K562 (cell line): ENCODE measurements at regions not wholly inside any gene's neighbourhood (a gene's known extent, or its start where the extent isn't known, plus 50 kb on each side); places are given as distances from the start of the nearest gene placed in this dataset.

ENCODE experiments used
- ATAC-seq: fragments of 200-7000 bp; cut with Tn5 transposase; 3 replicates; pipeline ENCODE4 v1.9.1; 2020; ENCODE audit warnings: moderate library complexity
- BruUV-seq: library from RNA; stranded (reverse); fragments of 400-500 nt; replicated peaks from 2 replicates; lab custom pipeline; 2021; lab: Mats Ljungman, UMichigan
- CTCF ChIA-PET: fragments of 300-600 bp; formaldehyde crosslinking; extraction: SDS; loops from one replicate; lab custom pipeline; 2021; ENCODE audit warnings: low intra/inter-chr PET ratio; lab: Yijun Ruan, JAX
- POLR2A ChIA-PET: fragments of 300-600, 350-650 bp; sonication (Branson Sonifier 250); formaldehyde crosslinking; extraction: SDS; loops from one replicate; lab custom pipeline; 2021; ENCODE audit warnings: antibody characterized with exemption, inconsistent platforms; lab: Yijun Ruan, JAX
- DNase-seq, 4 experiments: peaks; one replicate each; pipeline versions ENCODE4 v3.0.0 to v3.0.0-alpha.2; 2011 to 2018; ENCODE audit warnings: low spot score in 3 of 4, mixed read lengths in 3 of 4; ENCODE audit errors: extremely low read depth in 1 of 4
- FAIRE-seq: peaks from 2 replicates; lab custom pipeline; 2011; peaks lifted over from hg19 to GRCh38; lab: Jason Lieb, UNC
- H2AFZ ChIP-seq: 2 replicates; pipeline ENCODE4 v1.6.0; 2011; ENCODE audit warnings: low read depth, low read length, control low read depth, inconsistent platforms
- H3K27ac ChIP-seq: fragments of 200-600 bp; 3 replicates; pipeline ENCODE4 v1.8.0; 2011; ENCODE audit warnings: low read depth, mild to moderate bottlenecking, control low read depth, inconsistent platforms, low read length, moderate library complexity, mixed read lengths; ENCODE audit errors: extremely low read depth
- H3K27me3 ChIP-seq, 2 experiments: fragments of 300-600 bp in 1 of 2; 2 replicates in 1 of 2; 3 replicates in 1 of 2; pipeline versions ENCODE4 v1.6.0 to v1.8.0; 2011; ENCODE audit warnings: inconsistent platforms in 2 of 2, low read length in 2 of 2, mild to moderate bottlenecking in 1 of 2, mixed read lengths in 1 of 2, moderate library complexity in 1 of 2; ENCODE audit not compliant: control insufficient read depth in 2 of 2, insufficient read depth in 2 of 2
- H3K36me3 ChIP-seq: fragments of 300-600 bp; 3 replicates; pipeline ENCODE4 v1.8.0; 2011; ENCODE audit warnings: mild to moderate bottlenecking, low read length, inconsistent platforms; ENCODE audit not compliant: control insufficient read depth, insufficient read depth
- H3K4me1 ChIP-seq, 2 experiments: fragments of 200-600 bp in 1 of 2; replicated peaks in 1 of 2; 2 replicates in 1 of 2; 3 replicates in 1 of 2; pipeline versions ENCODE4 v1.5.1 to v1.8.0; 2011; ENCODE audit warnings: inconsistent platforms in 2 of 2, low read length in 2 of 2, mild to moderate bottlenecking in 1 of 2, mixed read lengths in 1 of 2, moderate library complexity in 1 of 2; ENCODE audit not compliant: control insufficient read depth in 2 of 2, insufficient read depth in 2 of 2
- H3K4me2 ChIP-seq: 2 replicates; pipeline ENCODE4 v1.6.1; 2011; ENCODE audit warnings: low read length, control low read depth, inconsistent platforms, mixed read lengths; ENCODE audit not compliant: insufficient read depth
- H3K4me3 ChIP-seq: fragments of 200-600 bp; sonication (generic), shearing (Covaris generic); 2 replicates; pipeline ENCODE4 v1.5.1; 2016; ENCODE audit warnings: control low read depth, inconsistent platforms
- H3K79me2 ChIP-seq: fragments of 200-600 bp; 3 replicates; pipeline ENCODE4 v1.8.0; 2011; ENCODE audit warnings: low read length, inconsistent platforms; ENCODE audit not compliant: control insufficient read depth, insufficient read depth
- H3K9ac ChIP-seq, 2 experiments: 2 replicates each; pipeline versions ENCODE4 v1.6.0 to v1.6.1; 2011; ENCODE audit warnings: low read depth in 2 of 2, low read length in 2 of 2, control low read depth in 1 of 2, inconsistent platforms in 1 of 2, mild to moderate bottlenecking in 1 of 2, mixed read lengths in 1 of 2; ENCODE audit not compliant: insufficient read depth in 1 of 2
- H3K9me1 ChIP-seq: one replicate; pipeline ENCODE4 v1.6.0; 2011; ENCODE audit warnings: inconsistent platforms, mild to moderate bottlenecking, low read length, moderate library complexity; ENCODE audit not compliant: control insufficient read depth, insufficient read depth
- H3K9me3 ChIP-seq: replicated peaks from 2 replicates; pipeline ENCODE4 v1.5.1; 2011; ENCODE audit warnings: low read depth, low read length, inconsistent platforms; ENCODE audit not compliant: control insufficient read depth, insufficient read depth
- H4K20me1 ChIP-seq: replicated peaks from 2 replicates; pipeline ENCODE4 v1.6.1; 2011; ENCODE audit warnings: low read length, inconsistent platforms, mixed read lengths; ENCODE audit not compliant: control insufficient read depth, insufficient read depth
- CREM ChIP-seq: IDR thresholded peaks from 2 replicates; pipeline ENCODE4 v1.6.1; 2014; ENCODE audit warnings: antibody characterized with exemption, low read depth
- LCOR ChIP-seq: sonication (generic); formaldehyde crosslinking; IDR thresholded peaks from 2 replicates; pipeline ENCODE4 v1.8.0; 2022; ENCODE audit warnings: mild to moderate bottlenecking, missing genetic modification reagents
- POLR3A ChIP-seq: IDR thresholded peaks from 2 replicates; pipeline ENCODE4 v1.6.1; 2011; ENCODE audit warnings: borderline replicate concordance, mild to moderate bottlenecking, moderate library complexity; ENCODE audit not compliant: insufficient read length, insufficient read depth; ENCODE audit errors: extremely low read depth
- SMARCE1 ChIP-seq: fragments of 450-650 bp; IDR thresholded peaks from 2 replicates; pipeline ENCODE4 v1.7.1; 2016; ENCODE audit warnings: mild to moderate bottlenecking
- ZBTB5 ChIP-seq: fragments of 450-650 bp; IDR thresholded peaks from 2 replicates; pipeline ENCODE4 v1.6.1; 2017; ENCODE audit warnings: antibody characterized with exemption
- ZNF436 ChIP-seq: fragments of 250-450, 450-650 bp; sonication (Bioruptor Pico); formaldehyde crosslinking; IDR thresholded peaks from 2 replicates; pipeline ENCODE4 v1.7.0; 2020; ENCODE audit warnings: mild to moderate bottlenecking
- ZSCAN32 ChIP-seq: fragments of 450-650 bp; formaldehyde crosslinking; IDR thresholded peaks from 2 replicates; pipeline ENCODE4 v1.4.0; 2020; ENCODE audit warnings: mild to moderate bottlenecking, moderate library complexity
- WGBS: fragments of 100-300 bp; shearing (Covaris generic); methylation state at CpG from one replicate; pipeline ENCODE4 v1.1.6; 2016; ENCODE audit warnings: low coverage, mixed read lengths; ENCODE audit not compliant: insufficient coverage; ENCODE audit errors: missing lambda C conversion rate; 5-methylcytosine and 5-hydroxymethylcytosine counted together
- in situ Hi-C: fragments of 300-500 bp; cut with MboI; formaldehyde crosslinking; loops from 4 replicates; pipeline ENCODE4 v1.15.0; 2018; ENCODE audit warnings: inconsistent platforms, mixed read lengths
- intact Hi-C: fragments of 100-400 bp; cut with micrococcal nuclease; formaldehyde crosslinking; loops from 2 replicates; pipeline ENCODE4 v1.14.2; 2022
- TF ChIP-seq, protein P1 (sequence below): fragments of 200-800 bp; sonication (Bioruptor generic); IDR thresholded peaks from 2 replicates; pipeline ENCODE4 v1.6.1; 2016; ENCODE audit warnings: missing genetic modification characterization, missing compliant biosample characterization

- no peaks in the 10 kb centered on the region for H3K36me3 ChIP-seq
- no peaks in the 10 kb centered on the region for H4K20me1 ChIP-seq
- no peaks in the 10 kb centered on the region for H3K27me3 ChIP-seq
- WGBS, result 4% methylated on average over 5 of the region's 5 CpGs
- no peaks in the 10 kb centered on the region for H3K4me1 ChIP-seq
- no peak overlapping the region for H2AFZ ChIP-seq
- no peak for DNase-seq
- in situ Hi-C loops, result no loop called here
- H3K4me2 ChIP-seq, result no peak overlapping the region
- TF ChIP-seq CREM, result no peak
- TF ChIP-seq SMARCE1, result no peak
- TF ChIP-seq ZNF436 (CRISPR knock-in tag), result no peak
- TF ChIP-seq, protein P1, sequence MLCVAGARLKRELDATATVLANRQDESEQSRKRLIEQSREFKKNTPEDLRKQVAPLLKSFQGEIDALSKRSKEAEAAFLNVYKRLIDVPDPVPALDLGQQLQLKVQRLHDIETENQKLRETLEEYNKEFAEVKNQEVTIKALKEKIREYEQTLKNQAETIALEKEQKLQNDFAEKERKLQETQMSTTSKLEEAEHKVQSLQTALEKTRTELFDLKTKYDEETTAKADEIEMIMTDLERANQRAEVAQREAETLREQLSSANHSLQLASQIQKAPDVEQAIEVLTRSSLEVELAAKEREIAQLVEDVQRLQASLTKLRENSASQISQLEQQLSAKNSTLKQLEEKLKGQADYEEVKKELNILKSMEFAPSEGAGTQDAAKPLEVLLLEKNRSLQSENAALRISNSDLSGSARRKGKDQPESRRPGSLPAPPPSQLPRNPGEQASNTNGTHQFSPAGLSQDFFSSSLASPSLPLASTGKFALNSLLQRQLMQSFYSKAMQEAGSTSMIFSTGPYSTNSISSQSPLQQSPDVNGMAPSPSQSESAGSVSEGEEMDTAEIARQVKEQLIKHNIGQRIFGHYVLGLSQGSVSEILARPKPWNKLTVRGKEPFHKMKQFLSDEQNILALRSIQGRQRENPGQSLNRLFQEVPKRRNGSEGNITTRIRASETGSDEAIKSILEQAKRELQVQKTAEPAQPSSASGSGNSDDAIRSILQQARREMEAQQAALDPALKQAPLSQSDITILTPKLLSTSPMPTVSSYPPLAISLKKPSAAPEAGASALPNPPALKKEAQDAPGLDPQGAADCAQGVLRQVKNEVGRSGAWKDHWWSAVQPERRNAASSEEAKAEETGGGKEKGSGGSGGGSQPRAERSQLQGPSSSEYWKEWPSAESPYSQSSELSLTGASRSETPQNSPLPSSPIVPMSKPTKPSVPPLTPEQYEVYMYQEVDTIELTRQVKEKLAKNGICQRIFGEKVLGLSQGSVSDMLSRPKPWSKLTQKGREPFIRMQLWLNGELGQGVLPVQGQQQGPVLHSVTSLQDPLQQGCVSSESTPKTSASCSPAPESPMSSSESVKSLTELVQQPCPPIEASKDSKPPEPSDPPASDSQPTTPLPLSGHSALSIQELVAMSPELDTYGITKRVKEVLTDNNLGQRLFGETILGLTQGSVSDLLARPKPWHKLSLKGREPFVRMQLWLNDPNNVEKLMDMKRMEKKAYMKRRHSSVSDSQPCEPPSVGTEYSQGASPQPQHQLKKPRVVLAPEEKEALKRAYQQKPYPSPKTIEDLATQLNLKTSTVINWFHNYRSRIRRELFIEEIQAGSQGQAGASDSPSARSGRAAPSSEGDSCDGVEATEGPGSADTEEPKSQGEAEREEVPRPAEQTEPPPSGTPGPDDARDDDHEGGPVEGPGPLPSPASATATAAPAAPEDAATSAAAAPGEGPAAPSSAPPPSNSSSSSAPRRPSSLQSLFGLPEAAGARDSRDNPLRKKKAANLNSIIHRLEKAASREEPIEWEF, result no peak
- no peak for TF ChIP-seq POLR3A
- no peak for TF ChIP-seq ZBTB5
- TF ChIP-seq ZSCAN32 (CRISPR knock-in tag), result no peak
- TF ChIP-seq LCOR, result no peak
- TF ChIP-seq, all 486 proteins: peak for 0
- no peak overlapping the region for H3K27ac ChIP-seq
- H3K79me2 ChIP-seq, result no peaks in the 10 kb centered on the region
- no peaks in the 10 kb centered on the region for H3K9me1 ChIP-seq
- H3K9me3 ChIP-seq, result peaks cover 1% of the 10 kb centered on the region; the same call in 1 of the 2 replicates
- intact Hi-C loops, result no loop called here
- BruUV-seq, result no TSS peak
- no peak overlapping the region for H3K9ac ChIP-seq
- ChIA-PET CTCF (no interaction called here), POLR2A (interaction anchor here (0.6 to 0.7 kb wide), 2 partner anchors 190 to 260 kb away, joined by 3 read pairs; no protein-coding TSS in a partner anchor)
- FAIRE-seq (no peak), ATAC-seq (no peak)
- H3K4me3 ChIP-seq, result no peak overlapping the region
These were observed 141.2 kb downstream of the GMNC start for GRCh38 chr3:190721330-190721729.
